AG10803 (cell line): ENCODE measurements at regions not wholly inside any gene's neighbourhood (a gene's known extent, or its start where the extent isn't known, plus 50 kb on each side); places are given as distances from the start of the nearest gene placed in this dataset.

Experiments used
- DNase-seq: peaks from one replicate; pipeline ENCODE4 v3.0.0; 2010; ENCODE audit warnings: low read depth
- H3K4me3 ChIP-seq: 2 replicates; pipeline ENCODE4 v1.5.1; 2011; ENCODE audit warnings: mild to moderate bottlenecking, low read length, control low read depth
- CTCF ChIP-seq: conservative IDR thresholded peaks from 2 replicates; pipeline ENCODE4 v1.5.1; 2011; ENCODE audit warnings: mild to moderate bottlenecking, low read length, control low read depth, inconsistent platforms

DNA sequence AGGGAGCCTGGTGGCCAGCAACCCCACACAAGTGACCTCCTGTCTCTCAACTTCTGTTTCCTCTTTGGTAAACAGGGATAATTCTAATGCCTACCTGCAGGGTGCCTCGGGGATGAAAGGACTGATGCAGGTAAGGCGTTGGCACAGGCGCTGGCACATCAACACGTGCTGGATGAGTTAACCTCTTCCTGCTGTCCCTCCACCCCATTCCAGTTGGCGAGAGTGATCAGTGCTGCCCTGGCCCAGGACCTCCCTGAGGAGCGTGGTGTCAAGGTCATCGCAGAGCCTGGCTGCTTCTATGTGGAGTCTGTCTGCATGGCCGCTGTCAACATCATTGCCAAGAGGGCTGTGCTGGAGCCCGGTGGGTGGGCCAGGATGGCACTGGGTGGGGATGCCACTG is 69.1 kb upstream of the TINAGL1 start:
- no peak overlapping the region for H3K4me3 ChIP-seq
- no peak for DNase-seq
- no peak for TF ChIP-seq CTCF

DNA sequence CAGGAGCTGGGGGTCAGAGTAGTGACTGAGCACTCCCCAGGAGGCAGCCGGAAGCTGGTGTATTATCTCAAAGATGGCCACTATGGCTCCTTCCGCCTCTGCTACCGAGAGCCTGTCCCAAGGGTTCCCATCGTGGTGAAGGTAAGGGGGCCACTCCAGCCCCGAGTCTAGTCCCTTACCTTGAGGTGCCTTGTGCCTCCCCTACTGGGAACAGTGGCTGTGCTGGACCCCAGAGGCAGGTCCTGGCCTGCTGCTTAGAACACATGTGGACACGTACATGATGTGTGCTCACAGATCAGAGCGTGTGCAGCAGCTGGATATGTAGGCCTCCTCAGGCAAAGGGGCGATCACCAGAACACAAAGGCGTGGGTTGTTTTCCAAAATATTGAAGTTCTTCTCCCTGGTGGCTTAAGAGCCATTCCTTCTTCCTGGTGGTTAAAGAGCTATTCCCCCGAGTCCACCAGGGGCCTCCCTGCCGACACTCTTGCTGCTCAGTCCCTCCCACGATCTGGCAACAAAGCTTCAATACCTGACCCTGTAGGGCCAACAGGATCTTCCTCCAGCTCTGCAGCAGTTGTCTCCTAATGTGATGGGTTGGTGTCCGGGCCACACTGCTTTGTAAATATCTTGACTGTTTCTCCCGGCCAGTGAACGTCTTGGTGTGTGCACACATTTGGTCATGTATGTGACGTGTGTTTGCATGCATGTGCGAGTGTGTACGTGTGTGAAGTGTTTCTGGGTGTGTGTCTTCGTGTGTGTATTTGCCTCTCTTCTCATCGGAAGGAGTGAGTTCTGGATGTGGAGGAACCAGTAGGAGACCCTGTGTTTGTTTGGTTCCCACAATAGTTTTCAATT is 68.4 kb upstream of the TINAGL1 start:
- no peak overlapping the region for H3K4me3 ChIP-seq
- no peak for DNase-seq
- no peak for TF ChIP-seq CTCF

- no peak overlapping the region for H3K4me3 ChIP-seq
- no peak for DNase-seq
- no peak for TF ChIP-seq CTCF
Measured at GRCh38 chr1:31509124-31510072, 66.9 kb upstream of the TINAGL1 start.

- no peak for DNase-seq
- TF ChIP-seq CTCF: no peak
- H3K4me3 ChIP-seq: no peak overlapping the region
Measured at GRCh38 chr1:31510304-31510703, 66.0 kb upstream of the TINAGL1 start.

GRCh38 chr1:31510853-31511789 is 65.2 kb upstream of the TINAGL1 start:
- no peak overlapping the region for H3K4me3 ChIP-seq
- DNase-seq: no peak
- no peak for TF ChIP-seq CTCF

- DNase-seq: no peak
- H3K4me3 ChIP-seq: no peak overlapping the region
- TF ChIP-seq CTCF: no peak
Measured at GRCh38 chr1:31511848-31512615, 64.3 kb upstream of the TINAGL1 start.
